Mesodermal cell (in vitro differentiated cells): ENCODE measurements at regions not wholly inside any gene's neighbourhood (a gene's known extent, or its start where the extent isn't known, plus 50 kb on each side); places are given as distances from the start of the nearest gene placed in this dataset.

Source experiments
- H3K27ac ChIP-seq: 2 replicates; pipeline ENCODE4 v1.7.0; 2013; ENCODE audit warnings: mild to moderate bottlenecking, low read depth, low read length, moderate library complexity; ENCODE audit not compliant: severe bottlenecking
- H3K36me3 ChIP-seq: 2 replicates; pipeline ENCODE4 v1.7.1; 2013; ENCODE audit warnings: mild to moderate bottlenecking, low read length, moderate library complexity; ENCODE audit not compliant: control insufficient read depth, insufficient read depth
- H3K4me1 ChIP-seq: one replicate; pipeline ENCODE4 v1.7.1; 2013; ENCODE audit warnings: mild to moderate bottlenecking, low read length; ENCODE audit not compliant: insufficient read depth, control insufficient read depth, poor library complexity, severe bottlenecking
- H3K4me3 ChIP-seq: 2 replicates; pipeline ENCODE4 v1.7.0; 2013; ENCODE audit warnings: low read length, control low read depth, mild to moderate bottlenecking; ENCODE audit not compliant: insufficient read depth, poor library complexity, severe bottlenecking; ENCODE audit errors: extremely low read depth
- H3K9me3 ChIP-seq: 2 replicates; pipeline ENCODE4 v1.7.1; 2013; ENCODE audit warnings: mild to moderate bottlenecking, low read length, moderate library complexity; ENCODE audit not compliant: control insufficient read depth
- WGBS, 2 experiments: methylation state at CpG; one replicate each; pipeline ENCODE4 v1.1.5; 2013; ENCODE audit warnings: missing lambda C conversion rate in 2 of 2; ENCODE audit not compliant: insufficient coverage in 2 of 2; 5-methylcytosine and 5-hydroxymethylcytosine counted together

GRCh38 chr18:34544930-34545329, 165.2 kb upstream of the DTNA start:
- WGBS, 2 experiments: 100% methylated on average over 3 of the region's 3 CpGs
- Histone ChIP-seq H3K36me3 (no peaks in the 10 kb centered on the region), H3K27ac (no peak overlapping the region)

GRCh38 chr18:34548120-34548972, 161.8 kb upstream of the DTNA start:
- no peaks in the 10 kb centered on the region for H3K36me3 ChIP-seq
- no peaks in the 10 kb centered on the region for H3K4me1 ChIP-seq
- WGBS, 2 experiments: no CpG with 5 or more reads among the region's 2 CpGs
- H3K27ac ChIP-seq: no peak overlapping the region
- no peaks in the 10 kb centered on the region for H3K9me3 ChIP-seq
- no peak overlapping the region for H3K4me3 ChIP-seq

More at GRCh38 chr18:34544930-34545329, 165.2 kb upstream of the DTNA start:
- Histone ChIP-seq H3K9me3 (no peaks in the 10 kb centered on the region), H3K4me3 (no peak overlapping the region), H3K4me1 (no peaks in the 10 kb centered on the region)

- Histone ChIP-seq H3K4me3 (no peak overlapping the region), H3K27ac (no peak overlapping the region), H3K36me3 (no peaks in the 10 kb centered on the region), H3K4me1 (no peaks in the 10 kb centered on the region), H3K9me3 (no peaks in the 10 kb centered on the region)
- no CpG with 5 or more reads among the region's 2 CpGs for WGBS, 2 experiments
Observed at GRCh38 chr18:34548973-34549294, 161.2 kb upstream of the DTNA start.

- Histone ChIP-seq H3K4me3 (no peak overlapping the region), H3K4me1 (no peaks in the 10 kb centered on the region), H3K27ac (no peak overlapping the region), H3K36me3 (no peaks in the 10 kb centered on the region), H3K9me3 (no peaks in the 10 kb centered on the region)
Observed at GRCh38 chr18:34549367-34549766, 160.7 kb upstream of the DTNA start.

- Histone ChIP-seq H3K4me1 (no peaks in the 10 kb centered on the region), H3K9me3 (no peaks in the 10 kb centered on the region), H3K4me3 (no peak overlapping the region), H3K27ac (no peak overlapping the region), H3K36me3 (no peaks in the 10 kb centered on the region)
- no CpG with 5 or more reads among the region's 4 CpGs for WGBS, 2 experiments
Observed at GRCh38 chr18:34550156-34550555, 159.9 kb upstream of the DTNA start.

- Histone ChIP-seq H3K4me3 (no peak overlapping the region), H3K27ac (no peak overlapping the region), H3K36me3 (no peaks in the 10 kb centered on the region), H3K9me3 (no peaks in the 10 kb centered on the region), H3K4me1 (no peaks in the 10 kb centered on the region)
- no CpG with 5 or more reads among the region's 1 CpG for WGBS, 2 experiments
Observed at GRCh38 chr18:34550902-34551301, 159.2 kb upstream of the DTNA start.

- Histone ChIP-seq H3K9me3 (no peaks in the 10 kb centered on the region), H3K4me1 (no peaks in the 10 kb centered on the region), H3K27ac (no peak overlapping the region), H3K4me3 (no peak overlapping the region), H3K36me3 (no peaks in the 10 kb centered on the region)
- WGBS, 2 experiments: 80 to 92% methylated on average over 1 of the region's 2 CpGs
Observed at GRCh38 chr18:34551824-34552223, 158.3 kb upstream of the DTNA start.

- WGBS, 2 experiments: 100% methylated on average over 1 of the region's 6 CpGs; no CpG with 5 or more reads in 1 of the 2 experiments
- no peak overlapping the region for H3K4me3 ChIP-seq
- no peaks in the 10 kb centered on the region for H3K4me1 ChIP-seq
- H3K36me3 ChIP-seq: no peaks in the 10 kb centered on the region
- no peak overlapping the region for H3K27ac ChIP-seq
- H3K9me3 ChIP-seq: no peaks in the 10 kb centered on the region
Observed at GRCh38 chr18:34562252-34562870, 147.7 kb upstream of the DTNA start.

GRCh38 chr18:34567857-34568256, 142.2 kb upstream of the DTNA start:
- no CpG with 5 or more reads among the region's 2 CpGs for WGBS, 2 experiments
- peaks cover 3% of the 10 kb centered on the region for H3K4me1 ChIP-seq

GRCh38 chr18:34576622-34577021, 133.5 kb upstream of the DTNA start:
- Histone ChIP-seq H3K4me3 (no peak overlapping the region), H3K36me3 (no peaks in the 10 kb centered on the region), H3K9me3 (no peaks in the 10 kb centered on the region), H3K4me1 (no peaks in the 10 kb centered on the region), H3K27ac (no peak overlapping the region)
- 91 to 95% methylated on average over 5 of the region's 6 CpGs for WGBS, 2 experiments

More at GRCh38 chr18:34567857-34568256, 142.2 kb upstream of the DTNA start:
- Histone ChIP-seq H3K36me3 (no peaks in the 10 kb centered on the region), H3K27ac (no peak overlapping the region), H3K4me3 (no peak overlapping the region), H3K9me3 (no peaks in the 10 kb centered on the region)

GRCh38 chr18:34583895-34584294, 126.2 kb upstream of the DTNA start:
- peaks cover 4% of the 10 kb centered on the region for H3K36me3 ChIP-seq
- WGBS, 2 experiments: 94% methylated on average over 3 of the region's 4 CpGs; no CpG with 5 or more reads in 1 of the 2 experiments
- H3K4me1 ChIP-seq: no peaks in the 10 kb centered on the region
- no peaks in the 10 kb centered on the region for H3K9me3 ChIP-seq
- no peak overlapping the region for H3K4me3 ChIP-seq
- H3K27ac ChIP-seq: no peak overlapping the region
